Hypothalamus (tissue), 51 donors: ENCODE measurements at regions not wholly inside any gene's neighbourhood (a gene's known extent, or its start where the extent isn't known, plus 50 kb on each side); places are given as distances from the start of the nearest gene placed in this dataset.

ENCODE experiments used
- DNase-seq, 51 donors: peaks; one replicate each; lab custom pipeline; 2025; lab: John Stamatoyannopoulos, UW

DNA sequence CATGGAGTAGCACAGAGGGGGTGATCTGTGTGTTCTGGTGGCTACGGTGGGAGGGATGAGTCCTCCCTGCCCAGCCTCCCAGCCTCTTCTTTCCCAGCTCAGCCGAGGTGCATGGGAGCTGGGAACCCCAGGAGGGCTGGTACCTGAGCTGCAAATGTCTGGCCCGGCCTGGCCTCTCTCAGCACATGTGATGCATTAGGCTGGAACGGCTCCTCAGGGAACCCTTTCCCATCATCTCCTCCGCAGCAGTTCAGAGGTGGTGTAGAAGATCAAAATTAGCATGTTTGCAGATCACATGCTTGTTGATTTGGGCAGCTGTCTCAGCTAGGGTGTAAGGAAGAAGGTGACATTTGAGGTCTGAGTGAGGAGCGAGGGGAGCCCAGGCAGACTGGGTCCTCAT lies 126.6 kb downstream of the EMX2 start:
- no peak for DNase-seq

DNA sequence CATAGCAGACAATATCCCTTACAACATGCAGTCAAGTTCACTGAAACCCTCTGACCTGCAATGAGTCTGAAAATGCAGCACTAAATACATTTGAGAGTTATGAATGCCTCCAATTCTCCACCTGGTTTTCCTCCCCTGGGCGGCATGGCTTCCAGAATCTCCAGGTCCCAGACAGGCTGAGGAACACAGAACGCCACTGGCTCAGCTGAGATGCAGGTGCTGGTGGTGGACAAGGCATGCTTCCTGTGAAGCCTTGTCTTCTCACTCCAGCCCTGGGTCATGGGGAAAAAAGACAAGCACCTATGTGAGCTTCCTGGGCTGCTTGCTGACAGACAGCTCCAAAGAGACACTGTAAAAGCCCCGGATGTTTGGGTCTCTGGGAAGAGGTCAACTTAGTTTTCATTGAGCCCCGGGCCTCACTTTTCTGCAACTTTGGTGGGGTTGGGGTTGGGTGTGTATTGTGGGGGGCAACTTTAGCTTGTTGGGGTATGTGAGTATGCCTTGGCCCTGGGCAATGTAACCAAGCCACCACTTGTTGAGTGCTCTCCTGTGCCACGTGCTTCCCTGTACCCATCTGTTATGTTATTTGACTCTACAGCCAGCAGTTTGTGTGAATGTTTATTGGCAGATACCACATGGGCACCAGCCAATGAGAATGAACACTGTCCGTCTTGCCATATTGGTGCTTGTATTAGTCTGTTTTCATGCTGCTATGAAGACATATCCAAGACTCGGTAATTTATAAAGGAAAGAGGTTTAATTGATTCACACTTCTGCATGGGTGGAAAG lies 127.8 kb downstream of the EMX2 start:
- no peak for DNase-seq

DNA sequence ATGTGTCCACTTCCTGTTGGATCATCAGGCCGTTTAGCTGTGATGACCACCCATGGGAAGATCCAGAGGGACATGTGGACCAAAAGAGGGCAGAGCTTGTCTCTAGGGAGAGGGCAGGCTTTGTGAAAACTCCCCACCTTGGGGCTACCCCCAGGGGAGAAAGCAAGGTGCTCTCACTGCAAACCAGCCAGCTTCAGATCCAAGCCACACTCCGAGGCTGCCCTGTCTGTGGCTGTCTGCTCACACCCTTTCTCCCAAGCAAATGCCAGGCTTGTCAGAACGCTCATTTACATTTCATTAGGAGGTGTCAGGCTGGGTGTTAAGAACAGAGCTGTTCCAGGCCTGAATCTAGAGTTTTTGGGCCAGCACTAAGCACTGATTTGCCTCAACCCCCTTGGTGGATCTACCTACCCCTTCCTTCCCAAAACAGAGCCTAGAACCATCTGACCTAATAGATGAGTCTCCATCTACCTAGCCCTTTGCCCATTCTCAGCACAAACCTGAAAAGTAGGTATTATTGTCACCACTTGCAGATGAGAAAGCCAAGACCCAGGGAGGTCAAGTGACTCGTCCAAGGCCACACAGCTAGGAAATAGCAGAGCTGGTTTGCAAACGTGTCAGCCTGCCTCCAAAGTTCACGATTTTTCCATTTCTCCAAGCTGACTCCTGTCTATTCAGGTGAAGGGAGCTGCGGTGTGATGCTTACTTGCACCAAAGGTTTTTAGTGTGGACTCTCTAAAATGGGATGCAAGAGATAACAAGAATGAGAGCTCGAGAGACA lies 130.9 kb downstream of the EMX2 start:
- no peak for DNase-seq

DNA sequence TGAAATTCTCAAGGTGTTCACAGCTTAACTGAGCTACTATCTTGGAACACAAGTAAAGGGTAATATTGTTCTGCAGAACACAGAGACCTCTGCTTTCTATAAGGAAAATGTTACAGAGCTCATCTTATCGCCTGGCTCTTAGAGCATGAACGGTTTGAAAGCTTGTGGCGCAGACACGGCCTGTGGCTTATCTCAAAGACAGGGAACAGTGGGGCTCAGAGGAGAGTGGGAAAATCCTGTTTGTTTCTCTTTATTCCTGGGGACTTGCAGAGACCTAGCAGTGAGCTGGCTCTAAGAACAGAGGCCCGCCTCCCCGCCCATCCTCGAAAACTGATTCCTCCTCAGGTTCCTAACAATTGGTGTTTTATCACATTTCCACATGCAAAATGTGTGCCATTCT lies 131.7 kb downstream of the EMX2 start:
- no peak for DNase-seq

DNA sequence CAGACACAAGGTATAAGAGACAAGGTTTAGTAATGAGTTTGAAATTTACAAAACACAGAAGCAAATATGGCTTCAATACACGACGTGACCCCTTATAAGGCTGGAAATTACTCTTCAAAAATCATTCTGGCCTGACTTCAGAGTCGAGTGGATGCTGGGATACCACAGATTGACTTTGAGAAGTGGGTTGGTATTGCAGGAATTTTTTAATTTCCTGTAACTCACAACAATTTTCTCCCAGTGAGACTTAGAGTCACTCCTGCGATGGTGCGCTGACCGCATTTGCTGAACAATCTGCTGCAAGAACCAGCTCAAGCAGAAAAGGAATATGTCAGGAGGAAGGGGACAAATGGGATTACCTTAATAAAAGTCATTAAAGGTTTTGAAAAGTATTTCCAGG lies 132.1 kb downstream of the EMX2 start:
- DNase-seq: no peak

DNA sequence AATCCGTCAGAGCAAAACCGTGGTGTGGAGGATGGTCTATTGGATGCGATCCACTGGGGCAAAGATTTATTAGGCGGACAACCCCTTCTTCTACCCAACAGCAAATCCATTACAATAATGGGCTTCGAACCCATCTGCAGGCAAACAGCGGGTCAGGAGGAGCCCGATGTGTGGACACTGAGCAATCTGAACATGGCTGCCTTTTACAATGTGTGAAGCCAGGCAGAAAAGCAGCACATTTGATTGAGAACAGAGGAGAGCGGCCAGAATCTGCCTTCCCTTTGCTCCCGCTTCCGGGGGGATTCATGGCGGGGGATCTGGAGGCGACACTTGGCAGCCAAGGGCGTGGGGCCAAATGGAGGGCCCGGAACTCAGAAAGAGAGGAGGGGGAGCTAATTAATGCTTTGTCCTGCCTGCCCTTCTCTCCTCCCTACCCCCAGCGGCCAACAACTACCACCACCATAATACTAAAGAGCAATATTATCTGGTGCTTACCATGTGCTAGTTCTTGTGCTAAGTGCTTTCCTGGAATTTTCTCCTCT lies 133.0 kb downstream of the EMX2 start:
- DNase-seq: no peak

DNA sequence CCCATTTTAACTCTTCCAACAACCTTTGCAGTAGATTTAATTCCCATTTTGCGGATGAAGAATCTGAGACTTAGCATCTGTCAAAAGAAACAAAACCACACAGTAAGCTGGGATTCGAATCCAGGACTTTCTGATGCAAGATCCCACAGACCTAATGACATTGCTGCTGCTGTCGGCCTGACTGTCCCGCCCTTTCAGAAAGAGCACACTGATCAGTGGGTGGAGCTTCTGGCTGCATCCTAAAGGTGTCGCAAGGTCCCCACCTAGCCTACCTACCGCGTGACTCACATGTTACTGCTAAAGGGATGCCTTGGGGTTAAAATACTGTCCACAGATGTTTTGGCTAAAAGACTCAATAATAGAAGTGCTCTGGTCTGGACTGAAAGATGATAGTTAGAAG lies 134.7 kb downstream of the EMX2 start:
- no peak for DNase-seq

DNA sequence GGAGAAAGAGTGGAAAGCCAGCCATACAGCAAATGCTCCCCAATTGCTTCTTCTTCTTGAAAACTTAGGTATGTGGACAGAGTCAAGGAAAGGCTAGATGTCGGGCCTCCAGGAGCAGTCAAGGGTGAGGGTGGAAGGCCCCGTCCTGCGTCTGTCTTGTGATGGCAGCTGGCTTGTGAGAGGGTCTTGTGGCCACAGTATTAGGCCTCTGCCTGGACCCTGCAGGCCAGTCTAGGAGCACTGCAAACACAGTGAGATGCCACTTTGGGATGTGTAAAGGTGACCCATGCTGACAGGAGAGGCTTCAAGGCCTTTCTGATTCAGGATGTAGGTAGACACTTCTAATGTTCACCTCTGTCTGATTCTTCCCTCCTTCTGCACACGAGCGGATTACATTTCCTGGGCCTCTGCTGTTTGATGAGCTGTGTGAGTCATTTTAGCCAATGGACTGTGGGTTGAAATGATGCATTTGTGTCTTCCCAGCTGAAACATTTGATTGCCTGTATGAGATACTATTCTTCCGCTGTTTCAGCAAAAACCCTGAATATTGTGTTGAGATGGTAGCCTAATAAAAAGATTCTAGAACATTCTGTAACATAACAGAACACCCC lies 135.4 kb downstream of the EMX2 start:
- DNase-seq: no peak

DNA sequence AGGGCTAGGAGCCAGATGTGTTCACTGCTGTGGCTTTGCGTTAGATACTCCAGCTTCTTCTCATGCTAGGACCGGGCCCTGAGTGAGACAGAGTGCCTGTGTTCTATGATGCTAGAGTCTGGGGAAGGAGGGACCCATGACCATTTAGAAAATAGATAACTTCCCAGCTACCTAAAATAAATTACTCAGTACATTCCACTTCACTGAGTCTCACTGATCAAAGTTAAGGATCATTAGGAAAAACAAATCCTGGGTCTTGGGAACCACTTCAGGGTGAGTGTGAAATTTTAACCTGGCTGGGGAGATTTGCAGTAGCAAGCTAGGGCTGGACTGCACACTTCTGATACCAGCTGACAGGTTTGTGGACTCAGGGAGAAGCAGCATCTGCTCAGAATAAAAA lies 138.1 kb downstream of the EMX2 start:
- no peak for DNase-seq

DNA sequence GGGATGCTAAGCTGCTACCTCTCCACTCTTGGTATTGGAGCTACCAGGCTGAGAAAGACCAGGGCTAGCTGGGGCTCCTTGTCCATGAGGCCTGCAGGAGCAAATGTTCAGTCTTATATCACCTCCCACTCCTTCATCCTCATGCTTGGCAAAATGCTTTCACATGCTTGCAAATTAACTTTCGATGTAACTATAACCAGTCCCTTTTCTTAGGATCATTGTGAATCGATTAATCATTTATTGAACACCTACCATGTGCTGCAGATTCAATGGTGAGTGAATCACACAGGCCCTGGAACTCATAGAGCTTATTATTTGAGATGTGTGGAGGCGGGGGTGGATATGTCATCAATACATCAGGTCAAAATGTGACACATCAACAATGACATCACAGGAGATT lies 138.6 kb downstream of the EMX2 start:
- DNase-seq: no peak

DNA sequence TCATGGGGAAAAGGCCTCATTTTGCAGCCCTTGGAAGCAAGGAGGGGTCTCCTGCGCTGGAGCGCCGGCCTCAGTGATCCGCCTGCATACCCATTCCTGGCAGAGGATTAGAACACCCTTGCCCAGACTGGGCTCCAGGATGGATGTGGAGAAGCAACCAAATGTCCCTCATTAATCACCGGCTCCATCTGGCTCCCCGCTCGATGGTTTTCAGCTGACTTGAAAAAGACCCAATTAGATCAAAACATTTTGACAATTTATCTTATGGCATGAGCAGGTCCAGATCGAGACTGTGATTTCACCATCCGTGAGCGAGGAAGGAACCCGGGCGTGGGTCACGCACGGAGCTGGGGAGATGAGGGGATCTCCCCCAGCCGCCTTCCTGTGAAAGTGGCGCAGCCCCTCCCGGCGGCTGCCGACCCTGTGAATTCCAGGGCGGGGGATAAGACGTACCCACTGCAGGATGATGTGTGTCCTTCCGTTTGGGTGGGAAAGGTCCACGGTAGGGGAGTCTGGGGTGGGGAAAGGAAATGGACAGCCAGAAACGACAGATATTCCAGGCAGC lies 141.6 kb downstream of the EMX2 start:
- DNase-seq: no peak

DNA sequence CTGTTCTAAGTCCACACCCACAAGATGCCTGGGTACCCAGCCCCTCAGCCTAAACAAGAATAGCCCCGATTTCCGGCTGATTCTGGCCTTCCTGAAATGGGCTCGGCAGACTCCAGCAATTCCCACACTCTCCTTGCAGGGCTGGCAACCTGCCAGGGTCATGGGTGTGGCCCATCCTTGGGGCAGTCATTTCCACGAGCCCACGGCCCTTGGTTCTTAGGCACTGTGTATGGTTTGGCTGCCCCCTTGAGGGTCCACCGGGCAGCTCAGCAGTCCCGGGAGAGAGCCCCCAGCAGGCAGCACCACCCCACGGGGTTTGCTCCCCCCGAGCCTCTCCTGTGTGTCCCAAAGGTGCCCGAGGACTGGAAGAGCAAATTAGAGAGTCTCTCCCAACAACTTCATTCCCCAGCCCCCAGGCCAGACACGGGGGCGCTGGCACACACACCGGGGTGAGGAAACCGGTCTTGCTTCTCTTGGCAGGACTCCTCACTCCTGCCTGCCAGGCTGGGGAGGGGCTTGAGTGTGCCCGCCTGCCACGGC lies 142.2 kb downstream of the EMX2 start:
- peak in 1 of 51 donors; percentile 2 for DNase-seq

DNA sequence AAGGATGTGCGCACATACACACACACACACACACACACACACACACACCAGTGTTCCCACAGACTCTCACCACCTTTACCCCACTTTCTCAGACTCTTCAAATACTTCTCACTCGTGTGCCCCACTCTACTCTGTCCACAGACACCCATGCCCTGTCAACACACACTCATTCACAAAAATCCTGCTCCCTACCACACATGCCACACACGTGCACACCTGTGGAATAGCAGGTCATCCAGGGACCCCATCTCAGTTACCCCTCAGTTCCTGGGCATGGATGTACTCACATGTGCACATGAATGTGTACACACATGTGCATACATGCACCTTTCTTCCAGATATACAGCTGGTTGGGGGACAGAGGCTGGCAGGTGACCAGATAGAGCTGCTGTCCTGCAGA lies 142.9 kb downstream of the EMX2 start:
- DNase-seq: no peak

DNA sequence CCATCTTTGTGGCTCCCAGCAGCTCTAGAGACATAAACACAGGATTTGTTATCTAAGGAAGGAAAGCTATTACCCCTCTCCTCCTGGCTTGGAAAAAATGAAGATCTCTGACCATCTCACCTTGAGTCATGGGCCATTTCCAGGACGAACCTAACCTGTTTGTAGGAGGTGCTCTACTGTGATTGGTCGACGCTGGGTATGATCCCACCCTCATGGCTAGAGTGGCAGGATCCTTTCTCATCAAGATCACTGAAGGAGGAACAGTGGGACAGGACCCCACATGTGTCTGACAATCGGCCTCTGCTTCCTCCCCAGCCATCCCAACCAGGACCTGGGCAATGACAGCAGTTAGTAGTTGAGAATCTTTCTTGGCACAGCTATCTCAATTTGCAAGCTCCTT lies 144.1 kb downstream of the EMX2 start:
- DNase-seq: no peak

DNA sequence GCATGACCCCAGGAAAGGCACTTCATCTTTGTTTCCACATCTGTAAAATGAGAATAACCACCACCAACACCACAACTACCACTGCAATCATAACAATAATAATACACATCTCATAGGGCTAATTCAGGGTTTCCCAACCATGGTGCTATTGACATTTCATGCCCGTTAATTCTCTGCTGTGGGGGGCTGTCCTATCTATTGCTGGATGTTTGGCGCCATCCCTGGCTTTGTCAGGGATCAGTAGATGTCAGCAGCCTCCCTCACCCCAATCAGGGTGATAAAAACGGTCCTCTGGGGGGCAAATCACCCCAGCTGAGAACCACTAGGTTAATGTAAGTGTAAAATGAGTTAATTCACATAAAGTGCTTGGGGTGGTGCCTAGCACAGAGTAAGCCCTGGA lies 145.8 kb downstream of the EMX2 start:
- DNase-seq: no peak

DNA sequence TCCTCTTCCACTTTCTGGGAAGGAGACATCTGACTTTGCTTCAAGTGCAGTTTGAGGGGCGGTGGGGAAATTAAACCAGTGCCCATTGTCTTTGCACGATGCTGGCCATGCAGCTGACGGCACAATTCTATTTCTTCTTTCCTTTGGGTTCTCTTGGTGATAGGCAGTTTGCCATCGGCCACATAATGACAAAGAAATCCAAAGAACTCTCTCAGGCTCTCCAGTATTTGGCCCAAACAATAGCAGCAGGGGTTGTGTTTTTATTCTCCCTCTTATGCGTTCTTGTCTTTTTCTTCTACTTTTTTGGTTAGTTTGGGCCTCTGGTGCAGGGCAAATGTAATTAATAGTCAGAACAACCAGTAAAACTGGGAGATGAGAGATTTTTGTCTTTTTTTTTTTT lies 147.0 kb downstream of the EMX2 start:
- no peak for DNase-seq

DNA sequence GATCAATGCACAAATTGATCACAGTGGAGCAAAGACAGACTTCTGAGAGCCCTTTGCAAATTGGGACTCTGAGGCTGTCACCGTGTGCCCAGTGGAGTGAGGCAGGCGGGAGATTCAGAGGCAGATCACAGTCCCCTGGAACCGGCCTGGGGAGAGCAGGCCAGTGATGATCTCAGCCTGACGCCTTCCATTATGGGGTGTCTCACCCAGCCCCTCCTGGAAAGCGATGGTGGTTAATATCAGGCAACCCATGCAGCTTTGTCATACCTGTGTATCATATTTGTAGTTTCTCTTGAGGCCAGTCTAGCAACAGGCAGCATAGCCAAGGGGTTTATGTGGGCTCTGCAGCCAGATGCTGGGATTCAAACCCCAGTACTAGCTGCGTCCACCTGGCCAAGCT lies 147.8 kb downstream of the EMX2 start:
- no peak for DNase-seq

DNA sequence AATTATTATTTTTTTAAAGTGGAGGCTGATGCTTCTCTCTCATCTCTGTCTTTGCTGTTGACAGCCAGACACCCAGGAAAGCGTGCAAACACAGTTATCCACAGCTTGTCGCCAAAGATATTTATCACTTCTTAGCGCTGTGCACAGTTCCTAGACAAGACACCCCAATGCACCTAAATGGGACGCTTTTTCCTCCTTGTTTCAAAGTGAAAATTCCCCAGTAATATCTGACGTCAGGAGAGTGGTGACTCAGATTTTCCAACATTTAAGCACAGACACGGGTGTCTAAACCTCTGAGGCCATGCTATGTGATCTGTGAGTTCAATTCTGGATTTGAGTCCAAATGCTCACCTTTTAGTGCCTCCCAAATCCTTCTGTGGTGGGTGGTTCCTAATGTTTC lies 151.6 kb downstream of the EMX2 start:
- DNase-seq: no peak

DNA sequence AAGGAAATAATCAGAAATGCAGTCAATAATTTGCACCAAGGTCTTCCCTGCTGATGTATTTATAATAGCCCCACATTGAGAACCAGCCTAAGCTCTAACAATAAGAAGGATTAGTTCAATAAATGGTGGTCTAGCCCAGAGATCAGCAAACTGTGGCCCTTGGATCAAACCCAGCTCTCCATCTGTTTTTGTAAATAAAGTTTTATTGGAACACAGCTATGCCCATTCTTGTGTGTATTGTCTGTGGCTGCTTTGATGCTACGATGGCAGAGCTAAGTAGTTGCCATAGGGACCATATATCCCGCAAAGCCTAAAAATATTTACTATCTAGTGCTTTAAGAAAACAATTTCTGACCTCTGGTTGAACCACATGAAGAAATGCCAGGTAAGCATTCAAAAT lies 154.9 kb downstream of the EMX2 start:
- no peak for DNase-seq

DNA sequence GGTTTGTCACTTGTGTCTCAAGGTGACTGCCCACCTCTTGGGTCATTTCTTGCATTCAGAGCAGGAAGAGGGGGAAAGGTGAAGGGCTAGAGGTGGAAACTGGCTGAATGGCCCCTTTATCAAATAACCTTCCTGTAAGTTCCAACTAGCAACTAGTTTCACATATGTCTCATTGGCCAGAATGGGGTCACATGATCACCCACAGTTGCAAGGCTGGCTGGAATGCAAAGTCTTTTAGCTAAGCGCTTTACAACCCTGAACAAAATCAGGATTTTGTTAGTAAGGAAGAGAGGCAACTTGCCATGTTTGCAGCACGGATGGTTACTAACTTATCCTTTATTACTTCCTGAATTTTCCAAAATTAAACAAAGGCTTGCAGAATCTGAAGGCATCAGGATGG lies 156.3 kb downstream of the EMX2 start:
- no peak for DNase-seq

DNA sequence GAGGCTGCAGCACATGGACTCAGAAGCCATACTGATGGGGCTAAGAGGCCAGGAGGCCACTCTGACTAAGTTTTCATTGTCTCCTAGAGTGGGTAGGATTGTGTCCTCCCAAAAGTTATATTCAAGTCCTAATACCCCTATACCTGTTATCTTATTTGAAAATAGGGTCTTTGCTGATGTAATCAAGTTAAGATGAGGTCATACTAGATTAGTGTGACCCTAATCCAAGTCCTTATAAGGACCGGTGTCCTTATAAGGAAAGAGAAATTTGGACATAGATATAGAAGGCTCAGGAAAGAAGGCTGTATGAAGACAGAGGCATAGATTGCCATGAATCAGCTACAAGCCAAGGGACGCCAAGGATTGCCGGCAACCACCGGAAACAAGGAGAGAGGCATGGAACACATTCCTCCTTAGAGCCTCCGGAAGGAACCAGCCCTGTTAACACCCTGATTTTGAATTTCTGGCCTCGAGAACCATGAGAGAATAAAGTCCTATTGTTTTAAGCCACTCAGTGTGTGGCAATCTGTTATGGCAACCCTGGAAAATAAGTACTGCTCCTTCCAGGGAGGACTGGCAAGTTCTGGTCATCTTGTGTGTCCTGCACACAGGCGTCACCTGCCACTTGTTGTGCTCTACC lies 157.0 kb downstream of the EMX2 start:
- DNase-seq: no peak
